NCI-H1694 (cell line): ENCODE measurements at regions not wholly inside any gene's neighbourhood (a gene's known extent, or its start where the extent isn't known, plus 50 kb on each side); places are given as distances from the start of the nearest gene placed in this dataset.

Source experiments
- DNase-seq: peaks from one replicate; lab custom pipeline; 2025; lab: John Stamatoyannopoulos, UW

- no peak for DNase-seq
Measured at GRCh38 chr22:27635852-27636251, 165.7 kb downstream of the MN1 start.

GRCh38 chr22:27636716-27637508, 164.6 kb downstream of the MN1 start:
- no peak for DNase-seq

- DNase-seq = no peak
Measured at GRCh38 chr22:27637604-27638003, 164.0 kb downstream of the MN1 start.

- no peak for DNase-seq
Measured at GRCh38 chr22:27638329-27639233, 163.0 kb downstream of the MN1 start.

- no peak for DNase-seq
Measured at GRCh38 chr22:27639248-27640086, 162.1 kb downstream of the MN1 start.

- no peak for DNase-seq
Measured at GRCh38 chr22:27641049-27641795, 160.3 kb downstream of the MN1 start.

- no peak for DNase-seq
Measured at GRCh38 chr22:27642104-27642800, 159.3 kb downstream of the MN1 start.

GRCh38 chr22:27643907-27644306, 157.6 kb downstream of the MN1 start:
- no peak for DNase-seq

- no peak for DNase-seq
Measured at GRCh38 chr22:27644566-27644965, 157.0 kb downstream of the MN1 start.

- no peak for DNase-seq
Measured at GRCh38 chr22:27647540-27647939, 154.0 kb downstream of the MN1 start.

- DNase-seq = no peak
Measured at GRCh38 chr22:27648074-27648473, 153.5 kb downstream of the MN1 start.

- no peak for DNase-seq
Measured at GRCh38 chr22:27648853-27649252, 152.7 kb downstream of the MN1 start.

GRCh38 chr22:27650572-27650971, 151.0 kb downstream of the MN1 start:
- no peak for DNase-seq

GRCh38 chr22:27650985-27651384, 150.6 kb downstream of the MN1 start:
- DNase-seq = no peak

GRCh38 chr22:27651486-27651885, 150.1 kb downstream of the MN1 start:
- DNase-seq = no peak

GRCh38 chr22:27654546-27655445, 146.8 kb downstream of the MN1 start:
- no peak for DNase-seq

- no peak for DNase-seq
Measured at GRCh38 chr22:27655582-27656185, 145.9 kb downstream of the MN1 start.

GRCh38 chr22:27656970-27657369, 144.6 kb downstream of the MN1 start:
- DNase-seq = no peak

GRCh38 chr22:27660306-27660705, 141.2 kb downstream of the MN1 start:
- no peak for DNase-seq
